HepG2 (cell line): ENCODE measurements at regions not wholly inside any gene's neighbourhood (a gene's known extent, or its start where the extent isn't known, plus 50 kb on each side); places are given as distances from the start of the nearest gene placed in this dataset.

ENCODE experiments used
- ATAC-seq: fragments of 200-7000 bp; cut with Tn5 transposase; 3 replicates; pipeline ENCODE4 v1.9.1; 2020; ENCODE audit warnings: mild to moderate bottlenecking, moderate library complexity
- BruUV-seq: library from RNA; stranded (reverse); fragments of 400-500 nt; replicated peaks from 2 replicates; lab custom pipeline; 2021; lab: Mats Ljungman, UMichigan
- CTCF ChIA-PET: fragments of 300-600 bp; formaldehyde crosslinking; extraction: SDS; loops from one replicate; lab custom pipeline; 2021; ENCODE audit warnings: low total read pairs, inconsistent platforms, low intra/inter-chr PET ratio; lab: Yijun Ruan, JAX
- POLR2A ChIA-PET: fragments of 350-600 bp; sonication (Branson Sonifier 250); formaldehyde crosslinking; loops from one replicate; lab custom pipeline; 2020; ENCODE audit warnings: antibody characterized with exemption, inconsistent platforms; lab: Yijun Ruan, JAX
- DNase-seq: peaks from one replicate; pipeline ENCODE4 v3.0.0-alpha.2; 2015; ENCODE audit warnings: low spot score
- FAIRE-seq: peaks from 3 replicates; lab custom pipeline; 2011; peaks lifted over from hg19 to GRCh38; lab: Jason Lieb, UNC
- H2AFZ ChIP-seq: one replicate; pipeline ENCODE4 v1.6.1; 2011; ENCODE audit warnings: low read length, inconsistent platforms
- H3K27ac ChIP-seq: fragments of 300-600 bp; 3 replicates; pipeline ENCODE4 v1.8.0; 2011; ENCODE audit warnings: mixed run types, mild to moderate bottlenecking, mixed read lengths, low read length, inconsistent platforms; ENCODE audit not compliant: insufficient read depth; ENCODE audit errors: extremely low read length
- H3K27me3 ChIP-seq, 2 experiments: fragments of 200-600 bp in 1 of 2; 2 replicates in 1 of 2; 3 replicates in 1 of 2; pipeline versions ENCODE4 v1.6.0 to v1.8.0; 2011; ENCODE audit warnings: low read length in 2 of 2, mild to moderate bottlenecking in 2 of 2, moderate library complexity in 2 of 2, inconsistent platforms in 1 of 2; ENCODE audit not compliant: insufficient read depth in 2 of 2, control insufficient read depth in 1 of 2
- H3K36me3 ChIP-seq, 2 experiments: fragments of 200-600 bp in 1 of 2; replicated peaks in 1 of 2; 2 replicates in 1 of 2; 3 replicates in 1 of 2; pipeline versions ENCODE4 v1.5.1 to v1.8.0; 2011; ENCODE audit warnings: low read length in 2 of 2, inconsistent platforms in 1 of 2; ENCODE audit not compliant: insufficient read depth in 2 of 2, control insufficient read depth in 1 of 2
- H3K4me1 ChIP-seq: 2 replicates; pipeline ENCODE4 v1.5.1; 2012; ENCODE audit warnings: low read length, inconsistent platforms; ENCODE audit not compliant: insufficient read depth
- H3K4me2 ChIP-seq: 2 replicates; pipeline ENCODE4 v1.6.0; 2011; ENCODE audit warnings: low read depth, low read length, inconsistent platforms
- H3K4me3 ChIP-seq, 3 experiments: fragments of 200-600 bp in 1 of 3; sonication (generic), shearing (Covaris generic) in 1 of 3; replicated peaks in 1 of 3; 2 replicates each; pipeline ENCODE4 v1.5.1; 2011 to 2016; ENCODE audit warnings: low read length in 3 of 3, inconsistent platforms in 2 of 3, low read depth in 2 of 3, mild to moderate bottlenecking in 2 of 3, control low read depth in 1 of 3, mixed read lengths in 1 of 3; ENCODE audit not compliant: insufficient read depth in 1 of 3
- H3K79me2 ChIP-seq: one replicate; pipeline ENCODE4 v1.6.1; 2011; ENCODE audit warnings: low read length, inconsistent platforms; ENCODE audit not compliant: insufficient read depth
- H3K9ac ChIP-seq: 2 replicates; pipeline ENCODE4 v1.6.0; 2011; ENCODE audit warnings: mild to moderate bottlenecking, low read depth, low read length, inconsistent platforms; ENCODE audit not compliant: insufficient read depth
- H3K9me3 ChIP-seq: 2 replicates; pipeline ENCODE4 v1.5.1; 2012; ENCODE audit warnings: mild to moderate bottlenecking, low read length
- H4K20me1 ChIP-seq: 2 replicates; pipeline ENCODE4 v1.6.0; 2011; ENCODE audit warnings: inconsistent platforms, mild to moderate bottlenecking, low read length, moderate library complexity; ENCODE audit not compliant: insufficient read depth
- ASH2L ChIP-seq: fragments of 300-600, 200-600 bp; sonication (generic); IDR thresholded peaks from 2 replicates; pipeline ENCODE4 v1.7.0; 2017; ENCODE audit warnings: low read depth, mild to moderate bottlenecking, moderate library complexity, mixed read lengths, low read length; ENCODE audit not compliant: insufficient read length
- CHD4 ChIP-seq: fragments of 200-600 bp; sonication (generic); IDR thresholded peaks from 2 replicates; pipeline ENCODE4 v1.7.0; 2017; ENCODE audit warnings: mild to moderate bottlenecking, low read length, borderline replicate concordance
- CREB3 ChIP-seq: sonication (generic); formaldehyde crosslinking; IDR thresholded peaks from 2 replicates; pipeline ENCODE4 v1.5.0; 2020; ENCODE audit warnings: missing genetic modification reagents
- FOXP1 ChIP-seq, 2 experiments: fragments of 450-650 bp in 1 of 2; IDR thresholded peaks; 2 replicates each; pipeline ENCODE4 v1.6.1; 2017 to 2018; ENCODE audit warnings: antibody characterized with exemption in 1 of 2
- SUZ12 ChIP-seq: fragments of 150-350 bp; IDR thresholded peaks from 2 replicates; pipeline ENCODE4 v1.6.1; 2014; ENCODE audit warnings: low read depth, low read length
- TGIF2 ChIP-seq: IDR thresholded peaks from 2 replicates; pipeline ENCODE4 v1.6.1; 2016; ENCODE audit warnings: control low read depth, missing compliant biosample characterization
- ZFP90 ChIP-seq: sonication (generic); formaldehyde crosslinking; IDR thresholded peaks from 2 replicates; pipeline ENCODE4 v1.8.0; 2022; ENCODE audit warnings: missing genetic modification reagents, mild to moderate bottlenecking, inconsistent platforms, borderline replicate concordance
- WGBS: methylation state at CpG from one replicate; pipeline ENCODE4 v1.1.6; 2017; ENCODE audit warnings: low lambda C conversion rate; 5-methylcytosine and 5-hydroxymethylcytosine counted together
- in situ Hi-C: cut with HindIII; loops from 2 replicates; pipeline ENCODE4 v1.10.0; 2017; ENCODE audit warnings: low pct_unique_long_range_greater_than_20kb; ENCODE audit not compliant: extremely low pct_ligation_motif_present
- intact Hi-C: fragments of 100-400 bp; cut with micrococcal nuclease; formaldehyde crosslinking; loops from one replicate; pipeline ENCODE4 v1.10.0; 2022; ENCODE audit not compliant: unreplicated experiment
- TF ChIP-seq, protein P1 (sequence below): fragments of 450-650 bp; IDR thresholded peaks from 2 replicates; pipeline ENCODE4 v1.6.1; 2017
- TF ChIP-seq, protein P2 (sequence below): sonication (generic); formaldehyde crosslinking; IDR thresholded peaks from 2 replicates; pipeline ENCODE4 v1.5.0; 2020; ENCODE audit warnings: mild to moderate bottlenecking, missing genetic modification reagents, borderline replicate concordance

DNA sequence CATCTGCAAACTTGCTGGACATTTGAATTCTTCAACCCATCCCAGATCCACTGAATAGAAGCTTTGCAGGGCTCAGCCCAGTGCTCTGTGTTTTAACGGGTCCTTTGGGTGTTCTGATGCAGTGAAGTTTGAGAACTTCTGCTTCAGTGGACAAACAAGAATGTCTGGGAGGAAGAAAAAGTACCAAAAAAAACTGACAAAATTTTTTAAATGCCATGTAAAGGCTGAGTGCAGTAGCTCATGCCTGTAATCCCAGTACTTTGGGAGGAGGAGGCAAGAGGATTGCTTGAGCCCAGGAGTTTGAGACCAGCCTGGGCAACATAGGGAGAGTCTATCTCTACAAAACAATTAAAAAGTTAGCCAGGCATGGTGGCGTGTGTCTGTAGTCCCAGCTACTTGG, 51.8 kb upstream of the FRMD4A start:
- Histone ChIP-seq H4K20me1 (no peaks in the 10 kb centered on the region), H3K27ac (no peak overlapping the region), H3K9me3 (no peaks in the 10 kb centered on the region), H3K79me2 (no peaks in the 10 kb centered on the region), H3K9ac (no peak overlapping the region), H3K4me1 (no peaks in the 10 kb centered on the region), H2AFZ (no peak overlapping the region), H3K4me2 (no peak overlapping the region), H3K27me3 (peaks cover 0 to 10% of the 10 kb centered on the region in 2 experiments; a peak in 2 of 5 replicates), H3K4me3 (no peak overlapping the region), H3K36me3 (no peaks in the 10 kb centered on the region)
- 6% methylated on average over 2 of the region's 2 CpGs for WGBS
- ATAC-seq (no peak), DNase-seq (no peak), FAIRE-seq (no peak)
- in situ Hi-C loops (no loop called here), intact Hi-C loops (no loop called here)
- no TSS peak for BruUV-seq
- CTCF ChIA-PET, result no interaction called here
- no peak for TF ChIP-seq TGIF2 (CRISPR knock-in tag)
- TF ChIP-seq, protein P1, sequence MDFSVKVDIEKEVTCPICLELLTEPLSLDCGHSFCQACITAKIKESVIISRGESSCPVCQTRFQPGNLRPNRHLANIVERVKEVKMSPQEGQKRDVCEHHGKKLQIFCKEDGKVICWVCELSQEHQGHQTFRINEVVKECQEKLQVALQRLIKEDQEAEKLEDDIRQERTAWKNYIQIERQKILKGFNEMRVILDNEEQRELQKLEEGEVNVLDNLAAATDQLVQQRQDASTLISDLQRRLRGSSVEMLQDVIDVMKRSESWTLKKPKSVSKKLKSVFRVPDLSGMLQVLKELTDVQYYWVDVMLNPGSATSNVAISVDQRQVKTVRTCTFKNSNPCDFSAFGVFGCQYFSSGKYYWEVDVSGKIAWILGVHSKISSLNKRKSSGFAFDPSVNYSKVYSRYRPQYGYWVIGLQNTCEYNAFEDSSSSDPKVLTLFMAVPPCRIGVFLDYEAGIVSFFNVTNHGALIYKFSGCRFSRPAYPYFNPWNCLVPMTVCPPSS, result no peak
- no peak for TF ChIP-seq FOXP1 (IDR thresholded peaks at IDR 0.05)
- TF ChIP-seq FOXP1 (CRISPR knock-in tag; IDR thresholded peaks at IDR 0.05), result no peak
- TF ChIP-seq CHD4, result no peak
- TF ChIP-seq SUZ12, result no peak
- no peak for TF ChIP-seq CREB3 (CRISPR knock-in tag)
- no peak for TF ChIP-seq ZFP90
- TF ChIP-seq, protein P2, sequence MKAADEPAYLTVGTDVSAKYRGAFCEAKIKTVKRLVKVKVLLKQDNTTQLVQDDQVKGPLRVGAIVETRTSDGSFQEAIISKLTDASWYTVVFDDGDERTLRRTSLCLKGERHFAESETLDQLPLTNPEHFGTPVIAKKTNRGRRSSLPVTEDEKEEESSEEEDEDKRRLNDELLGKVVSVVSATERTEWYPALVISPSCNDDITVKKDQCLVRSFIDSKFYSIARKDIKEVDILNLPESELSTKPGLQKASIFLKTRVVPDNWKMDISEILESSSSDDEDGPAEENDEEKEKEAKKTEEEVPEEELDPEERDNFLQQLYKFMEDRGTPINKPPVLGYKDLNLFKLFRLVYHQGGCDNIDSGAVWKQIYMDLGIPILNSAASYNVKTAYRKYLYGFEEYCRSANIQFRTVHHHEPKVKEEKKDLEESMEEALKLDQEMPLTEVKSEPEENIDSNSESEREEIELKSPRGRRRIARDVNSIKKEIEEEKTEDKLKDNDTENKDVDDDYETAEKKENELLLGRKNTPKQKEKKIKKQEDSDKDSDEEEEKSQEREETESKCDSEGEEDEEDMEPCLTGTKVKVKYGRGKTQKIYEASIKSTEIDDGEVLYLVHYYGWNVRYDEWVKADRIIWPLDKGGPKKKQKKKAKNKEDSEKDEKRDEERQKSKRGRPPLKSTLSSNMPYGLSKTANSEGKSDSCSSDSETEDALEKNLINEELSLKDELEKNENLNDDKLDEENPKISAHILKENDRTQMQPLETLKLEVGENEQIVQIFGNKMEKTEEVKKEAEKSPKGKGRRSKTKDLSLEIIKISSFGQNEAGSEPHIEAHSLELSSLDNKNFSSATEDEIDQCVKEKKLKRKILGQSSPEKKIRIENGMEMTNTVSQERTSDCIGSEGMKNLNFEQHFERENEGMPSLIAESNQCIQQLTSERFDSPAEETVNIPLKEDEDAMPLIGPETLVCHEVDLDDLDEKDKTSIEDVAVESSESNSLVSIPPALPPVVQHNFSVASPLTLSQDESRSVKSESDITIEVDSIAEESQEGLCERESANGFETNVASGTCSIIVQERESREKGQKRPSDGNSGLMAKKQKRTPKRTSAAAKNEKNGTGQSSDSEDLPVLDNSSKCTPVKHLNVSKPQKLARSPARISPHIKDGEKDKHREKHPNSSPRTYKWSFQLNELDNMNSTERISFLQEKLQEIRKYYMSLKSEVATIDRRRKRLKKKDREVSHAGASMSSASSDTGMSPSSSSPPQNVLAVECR (CRISPR knock-in tag), result no peak
- no peak for TF ChIP-seq ASH2L
- POLR2A ChIA-PET, result no interaction called here
